ENCODE measurements at regions not wholly inside any gene's neighbourhood (a gene's known extent, or its start where the extent isn't known, plus 50 kb on each side); places are given as distances from the start of the nearest gene placed in this dataset.

DNA sequence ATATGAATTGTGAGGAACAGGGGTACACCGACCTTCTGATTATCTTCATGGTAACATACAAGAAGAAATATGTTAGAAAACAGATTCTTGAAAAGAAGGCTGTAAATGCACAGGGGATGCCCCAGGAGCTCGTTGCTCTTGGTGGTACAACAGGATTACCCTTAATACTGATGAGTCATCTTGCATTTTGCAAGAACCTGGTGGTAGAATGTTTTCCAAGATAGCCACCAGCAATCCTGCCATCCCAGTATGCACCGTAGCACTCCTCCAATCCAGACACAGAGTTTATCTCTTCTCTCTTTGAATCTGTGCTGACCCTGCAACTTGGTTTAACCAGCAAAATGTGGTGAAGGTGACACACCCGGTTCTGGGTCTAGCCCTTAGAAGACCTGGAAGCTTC is 238.3 kb downstream of the EN1 start:
- DNase-seq (ENCODE audit: low spot score) = no peak
- Histone ChIP-seq H3K27ac (ENCODE audit: low read depth in 1 of 2, low read length in 2 of 2) (no peak overlapping the region), H3K27me3 (ENCODE audit: control insufficient read depth in 4 of 4, insufficient read depth in 4 of 4, low read length in 3 of 4) (no peaks in the 10 kb centered on the region), H3K9me3 (ENCODE audit: control insufficient read depth in 4 of 4, low read length in 3 of 4) (no peaks in the 10 kb centered on the region), H3K9ac (ENCODE audit: low read depth in 1 of 2, low read length in 2 of 2) (no peak overlapping the region), H3K36me3 (ENCODE audit: control insufficient read depth in 4 of 4, insufficient read depth in 3 of 4, low read depth in 1 of 4, low read length in 3 of 4) (no peaks in the 10 kb centered on the region), H3K4me1 (ENCODE audit: control insufficient read depth in 4 of 4, insufficient read depth in 4 of 4, low read length in 3 of 4) (no peaks in the 10 kb centered on the region), H3K4me3 (ENCODE audit: low read depth in 1 of 3, low read length in 3 of 3) (no peak overlapping the region)
- no peak for TF ChIP-seq ATF3 (IDR thresholded peaks at IDR 0.05)
- no peak for TF ChIP-seq HNF4G (IDR thresholded peaks at IDR 0.05)
- TF ChIP-seq MAX (IDR thresholded peaks at IDR 0.05) = no peak
- TF ChIP-seq, protein P1, sequence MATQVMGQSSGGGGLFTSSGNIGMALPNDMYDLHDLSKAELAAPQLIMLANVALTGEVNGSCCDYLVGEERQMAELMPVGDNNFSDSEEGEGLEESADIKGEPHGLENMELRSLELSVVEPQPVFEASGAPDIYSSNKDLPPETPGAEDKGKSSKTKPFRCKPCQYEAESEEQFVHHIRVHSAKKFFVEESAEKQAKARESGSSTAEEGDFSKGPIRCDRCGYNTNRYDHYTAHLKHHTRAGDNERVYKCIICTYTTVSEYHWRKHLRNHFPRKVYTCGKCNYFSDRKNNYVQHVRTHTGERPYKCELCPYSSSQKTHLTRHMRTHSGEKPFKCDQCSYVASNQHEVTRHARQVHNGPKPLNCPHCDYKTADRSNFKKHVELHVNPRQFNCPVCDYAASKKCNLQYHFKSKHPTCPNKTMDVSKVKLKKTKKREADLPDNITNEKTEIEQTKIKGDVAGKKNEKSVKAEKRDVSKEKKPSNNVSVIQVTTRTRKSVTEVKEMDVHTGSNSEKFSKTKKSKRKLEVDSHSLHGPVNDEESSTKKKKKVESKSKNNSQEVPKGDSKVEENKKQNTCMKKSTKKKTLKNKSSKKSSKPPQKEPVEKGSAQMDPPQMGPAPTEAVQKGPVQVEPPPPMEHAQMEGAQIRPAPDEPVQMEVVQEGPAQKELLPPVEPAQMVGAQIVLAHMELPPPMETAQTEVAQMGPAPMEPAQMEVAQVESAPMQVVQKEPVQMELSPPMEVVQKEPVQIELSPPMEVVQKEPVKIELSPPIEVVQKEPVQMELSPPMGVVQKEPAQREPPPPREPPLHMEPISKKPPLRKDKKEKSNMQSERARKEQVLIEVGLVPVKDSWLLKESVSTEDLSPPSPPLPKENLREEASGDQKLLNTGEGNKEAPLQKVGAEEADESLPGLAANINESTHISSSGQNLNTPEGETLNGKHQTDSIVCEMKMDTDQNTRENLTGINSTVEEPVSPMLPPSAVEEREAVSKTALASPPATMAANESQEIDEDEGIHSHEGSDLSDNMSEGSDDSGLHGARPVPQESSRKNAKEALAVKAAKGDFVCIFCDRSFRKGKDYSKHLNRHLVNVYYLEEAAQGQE (IDR thresholded peaks at IDR 0.05) = no peak
- TF ChIP-seq, protein P2, sequence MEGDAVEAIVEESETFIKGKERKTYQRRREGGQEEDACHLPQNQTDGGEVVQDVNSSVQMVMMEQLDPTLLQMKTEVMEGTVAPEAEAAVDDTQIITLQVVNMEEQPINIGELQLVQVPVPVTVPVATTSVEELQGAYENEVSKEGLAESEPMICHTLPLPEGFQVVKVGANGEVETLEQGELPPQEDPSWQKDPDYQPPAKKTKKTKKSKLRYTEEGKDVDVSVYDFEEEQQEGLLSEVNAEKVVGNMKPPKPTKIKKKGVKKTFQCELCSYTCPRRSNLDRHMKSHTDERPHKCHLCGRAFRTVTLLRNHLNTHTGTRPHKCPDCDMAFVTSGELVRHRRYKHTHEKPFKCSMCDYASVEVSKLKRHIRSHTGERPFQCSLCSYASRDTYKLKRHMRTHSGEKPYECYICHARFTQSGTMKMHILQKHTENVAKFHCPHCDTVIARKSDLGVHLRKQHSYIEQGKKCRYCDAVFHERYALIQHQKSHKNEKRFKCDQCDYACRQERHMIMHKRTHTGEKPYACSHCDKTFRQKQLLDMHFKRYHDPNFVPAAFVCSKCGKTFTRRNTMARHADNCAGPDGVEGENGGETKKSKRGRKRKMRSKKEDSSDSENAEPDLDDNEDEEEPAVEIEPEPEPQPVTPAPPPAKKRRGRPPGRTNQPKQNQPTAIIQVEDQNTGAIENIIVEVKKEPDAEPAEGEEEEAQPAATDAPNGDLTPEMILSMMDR (IDR thresholded peaks at IDR 0.05; ENCODE audit: low read depth, low read length, missing input control) = no peak
- no peak for TF ChIP-seq EGR1 (IDR thresholded peaks at IDR 0.05; ENCODE audit: low read depth in 2 of 2)
- WGBS = 84% methylated on average over 4 of the region's 4 CpGs

GRCh38 chr2:118607641-118608040 is 239.8 kb downstream of the EN1 start:
- H3K9ac ChIP-seq (ENCODE audit: low read depth in 1 of 2, low read length in 2 of 2) = no peak overlapping the region
- no peaks in the 10 kb centered on the region for H3K27me3 ChIP-seq (ENCODE audit: control insufficient read depth in 4 of 4, insufficient read depth in 4 of 4, low read length in 3 of 4)

More at GRCh38 chr2:118607641-118608040, 239.8 kb downstream of the EN1 start:
- Histone ChIP-seq H3K4me3 (ENCODE audit: low read depth in 1 of 3, low read length in 3 of 3) (no peak overlapping the region), H3K27ac (ENCODE audit: low read depth in 1 of 2, low read length in 2 of 2) (no peak overlapping the region), H3K9me3 (ENCODE audit: control insufficient read depth in 4 of 4, low read length in 3 of 4) (no peaks in the 10 kb centered on the region), H3K36me3 (ENCODE audit: control insufficient read depth in 4 of 4, insufficient read depth in 3 of 4, low read depth in 1 of 4, low read length in 3 of 4) (no peaks in the 10 kb centered on the region), H3K4me1 (ENCODE audit: control insufficient read depth in 4 of 4, insufficient read depth in 4 of 4, low read length in 3 of 4) (no peaks in the 10 kb centered on the region)
- no peak for TF ChIP-seq EGR1 (IDR thresholded peaks at IDR 0.05; ENCODE audit: low read depth in 2 of 2)
- no peak for TF ChIP-seq FOXA1 (IDR thresholded peaks at IDR 0.05)
- no peak for TF ChIP-seq TAF1 (conservative IDR thresholded peaks at IDR 0.05)
- no peak for TF ChIP-seq JUND (IDR thresholded peaks at IDR 0.05)
- TF ChIP-seq RXRA (IDR thresholded peaks at IDR 0.05) = no peak
- no peak for TF ChIP-seq NR2F2 (IDR thresholded peaks at IDR 0.05)
- TF ChIP-seq, protein P1 (IDR thresholded peaks at IDR 0.05) = no peak
- TF ChIP-seq GABPA (IDR thresholded peaks at IDR 0.05 in 1 of 2, conservative IDR thresholded peaks at IDR 0.05 in 1 of 2) = no peak
- no peak for TF ChIP-seq ZBTB33 (IDR thresholded peaks at IDR 0.05)
- TF ChIP-seq HNF4G (IDR thresholded peaks at IDR 0.05) = no peak
- no peak for TF ChIP-seq YY1 (IDR thresholded peaks at IDR 0.05)
- TF ChIP-seq MAX (IDR thresholded peaks at IDR 0.05) = no peak
- WGBS = 89% methylated on average over 6 of the region's 6 CpGs
- DNase-seq (ENCODE audit: low spot score) = no peak

Measured in liver (tissue), 8 donors.